Transverse colon (tissue), 4 donors: ENCODE measurements at regions not wholly inside any gene's neighbourhood (a gene's known extent, or its start where the extent isn't known, plus 50 kb on each side); places are given as distances from the start of the nearest gene placed in this dataset.

Experiments used
- DNase-seq: peaks from one replicate; pipeline ENCODE4 v3.0.0-alpha.2; 2019
- H3K27ac ChIP-seq, 4 donors: fragments of 200-600 bp; sonication (generic); 2 replicates each; pipeline ENCODE4 v1.5.1; 2016 to 2018; ENCODE audit warnings: inconsistent platforms in 4 of 4
- H3K27me3 ChIP-seq: fragments of 200-600 bp; sonication (generic); 2 replicates; pipeline ENCODE4 v1.5.1; 2017; ENCODE audit warnings: inconsistent platforms
- H3K36me3 ChIP-seq, 4 donors: fragments of 200-600 bp; sonication (generic); 2 replicates each; pipeline ENCODE4 v1.5.1; 2017 to 2019; ENCODE audit warnings: inconsistent platforms in 4 of 4
- H3K4me1 ChIP-seq, 4 donors: fragments of 200-600 bp; sonication (generic); 2 replicates each; pipeline ENCODE4 v1.5.1; 2017 to 2020; ENCODE audit warnings: inconsistent platforms in 4 of 4
- H3K4me3 ChIP-seq, 4 donors: fragments of 200-600 bp; sonication (generic); 1 replicate in 1 of 4; 2 replicates in 3 of 4; pipeline versions ENCODE4 v1.5.1 to v1.6.1; 2017 to 2019; ENCODE audit warnings: inconsistent platforms in 4 of 4
- H3K9me3 ChIP-seq, 2 donors: fragments of 200-600 bp; sonication (generic); 2 replicates each; pipeline ENCODE4 v1.5.1; 2017 to 2019; ENCODE audit warnings: inconsistent platforms in 2 of 2
- CTCF ChIP-seq, 5 experiments: fragments of 200-600 bp in 3 of 5; fragments of 450-650 bp in 2 of 5; sonication (generic) in 3 of 5; IDR thresholded peaks; 1 replicate in 2 of 5; 2 replicates in 3 of 5; pipeline ENCODE4 v1.5.1; 2016 to 2017; ENCODE audit warnings: antibody characterized with exemption in 5 of 5, inconsistent platforms in 3 of 5, mild to moderate bottlenecking in 2 of 5, moderate library complexity in 1 of 5
- EP300 ChIP-seq: sonication (generic); formaldehyde crosslinking; IDR thresholded peaks from one replicate; pipeline ENCODE4 v1.6.1; 2017; ENCODE audit warnings: antibody characterized with exemption, low read depth
- POLR2A ChIP-seq: fragments of 450-650 bp; IDR thresholded peaks from one replicate; pipeline ENCODE4 v1.6.1; 2016; ENCODE audit warnings: antibody characterized with exemption, mild to moderate bottlenecking, moderate library complexity
- POLR2AphosphoS5 ChIP-seq, 3 donors: sonication (generic); formaldehyde crosslinking; IDR thresholded peaks; one replicate each; pipeline ENCODE4 v1.6.1; 2016; ENCODE audit warnings: antibody characterized with exemption in 3 of 3
- WGBS, 2 donors: methylation state at CpG; one replicate each; pipeline ENCODE4 v1.1.5; 2018; ENCODE audit warnings: low coverage in 1 of 2; 5-methylcytosine and 5-hydroxymethylcytosine counted together
- in situ Hi-C, 4 donors: fragments of 200-750 bp; cut with MboI; loops; one replicate each; pipeline versions ENCODE4 v1.15.0 to v1.15.1; 2017; ENCODE audit warnings: low sequenced_read_pairs in 3 of 4, low pct_ligation_motif_present in 1 of 4, low pct_unique_long_range_greater_than_20kb in 1 of 4
- intact Hi-C: fragments of 100-400 bp; cut with DNase I; formaldehyde crosslinking; loops from one replicate; pipeline ENCODE4 v1.15.1; 2023; ENCODE audit warnings: low total_unique reads

GRCh38 chr11:110809417-110810199 is 97.4 kb upstream of the ARHGAP20 start:
- Histone ChIP-seq H3K27ac (no peak overlapping the region), H3K9me3 (no peaks in the 10 kb centered on the region), H3K4me1 (no peaks in the 10 kb centered on the region), H3K4me3 (no peak overlapping the region), H3K36me3 (no peaks in the 10 kb centered on the region), H3K27me3 (no peaks in the 10 kb centered on the region)
- intact Hi-C loops (no loop called here), in situ Hi-C loops (no loop called here)
- no peak for TF ChIP-seq POLR2AphosphoS5 (IDR thresholded peaks at IDR 0.05)
- TF ChIP-seq POLR2A = no peak
- no peak for TF ChIP-seq EP300
- no peak for TF ChIP-seq CTCF (IDR thresholded peaks at IDR 0.05)
- 80 to 83% methylated on average over 6 of the region's 6 CpGs for whole genome bisulfite sequencing, 2 donors
- DNase-seq = no peak

GRCh38 chr11:110808248-110808647 is 96.0 kb upstream of the ARHGAP20 start:
- in situ Hi-C loops = no loop called here
- H3K4me3 ChIP-seq = no peak overlapping the region
- 87 to 88% methylated on average over 6 of the region's 6 CpGs for WGBS, 2 donors

GRCh38 chr11:110807801-110808200 is 95.6 kb upstream of the ARHGAP20 start:
- H3K36me3 ChIP-seq = no peaks in the 10 kb centered on the region
- H3K27ac ChIP-seq = no peak overlapping the region
- no peaks in the 10 kb centered on the region for H3K4me1 ChIP-seq
- 94 to 100% methylated on average over 1 to 2 of the region's 2 CpGs for WGBS, 2 donors
- intact Hi-C loops = no loop called here
- no peak overlapping the region for H3K4me3 ChIP-seq
- no peaks in the 10 kb centered on the region for H3K9me3 ChIP-seq
- DNase-seq = no peak
- in situ Hi-C loops = no loop called here
- TF ChIP-seq POLR2A (no peak), EP300 (no peak), CTCF (IDR thresholded peaks at IDR 0.05) (no peak), POLR2AphosphoS5 (IDR thresholded peaks at IDR 0.05) (no peak)
- H3K27me3 ChIP-seq = no peaks in the 10 kb centered on the region

More at GRCh38 chr11:110808248-110808647, 96.0 kb upstream of the ARHGAP20 start:
- Histone ChIP-seq H3K27me3 (no peaks in the 10 kb centered on the region), H3K9me3 (no peaks in the 10 kb centered on the region), H3K27ac (no peak overlapping the region), H3K36me3 (no peaks in the 10 kb centered on the region), H3K4me1 (no peaks in the 10 kb centered on the region)
- intact Hi-C loops = no loop called here
- no peak for DNase-seq
- no peak for TF ChIP-seq CTCF (IDR thresholded peaks at IDR 0.05)
- no peak for TF ChIP-seq POLR2AphosphoS5 (IDR thresholded peaks at IDR 0.05)
- no peak for TF ChIP-seq POLR2A
- TF ChIP-seq EP300 = no peak

- Histone ChIP-seq H3K9me3 (no peaks in the 10 kb centered on the region), H3K4me3 (no peak overlapping the region), H3K4me1 (no peaks in the 10 kb centered on the region), H3K27ac (no peak overlapping the region), H3K27me3 (no peaks in the 10 kb centered on the region), H3K36me3 (no peaks in the 10 kb centered on the region)
- in situ Hi-C loops = no loop called here
- TF ChIP-seq EP300 (no peak), POLR2AphosphoS5 (IDR thresholded peaks at IDR 0.05) (no peak), POLR2A (no peak), CTCF (IDR thresholded peaks at IDR 0.05) (no peak)
- WGBS, 2 donors = 91 to 100% methylated on average over 1 of the region's 1 CpG
- intact Hi-C loops = no loop called here
- no peak for DNase-seq
Measured at GRCh38 chr11:110805756-110806155, 93.5 kb upstream of the ARHGAP20 start.
